GM12874 (cell line): ENCODE measurements at regions not wholly inside any gene's neighbourhood (a gene's known extent, or its start where the extent isn't known, plus 50 kb on each side); places are given as distances from the start of the nearest gene placed in this dataset.

Experiments
- CTCF ChIP-seq: IDR thresholded peaks from 2 replicates; pipeline ENCODE4 v1.5.1; 2011; ENCODE audit warnings: low read depth, mild to moderate bottlenecking, control low read depth, low read length, moderate library complexity; ENCODE audit not compliant: insufficient read depth

- no peak for TF ChIP-seq CTCF
Observed at GRCh38 chr16:35733278-35733965, 2274.0 kb downstream of the TP53TG3F start.

GRCh38 chr16:35733971-35734702 lies 2274.7 kb downstream of the TP53TG3F start:
- no peak for TF ChIP-seq CTCF

GRCh38 chr16:35734728-35735402 lies 2275.5 kb downstream of the TP53TG3F start:
- no peak for TF ChIP-seq CTCF

GRCh38 chr16:35735403-35736251 lies 2276.2 kb downstream of the TP53TG3F start:
- no peak for TF ChIP-seq CTCF

- no peak for TF ChIP-seq CTCF
Observed at GRCh38 chr16:35736546-35736945, 2277.1 kb downstream of the TP53TG3F start.

GRCh38 chr16:35737076-35737475 lies 2277.7 kb downstream of the TP53TG3F start:
- TF ChIP-seq CTCF, result no peak
